ENCODE measurements at regions not wholly inside any gene's neighbourhood (a gene's known extent, or its start where the extent isn't known, plus 50 kb on each side); places are given as distances from the start of the nearest gene placed in this dataset.

DNA sequence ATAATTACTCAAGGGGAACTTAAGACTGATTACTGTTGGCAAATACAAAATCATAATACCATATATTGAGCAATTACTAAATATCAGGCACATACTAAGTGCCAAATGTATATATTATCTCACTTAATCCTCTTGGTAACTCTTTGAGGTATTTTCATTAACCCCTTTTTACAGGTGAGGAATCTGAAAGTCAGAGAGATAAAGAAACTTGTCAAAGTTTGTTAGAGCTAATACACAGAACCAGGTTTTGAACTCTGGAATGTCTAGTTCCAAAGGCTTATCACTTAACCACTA, 80.3 kb downstream of the LLPH start:
- DNase-seq (no peak), ATAC-seq (no peak)
- TF ChIP-seq, protein P1, sequence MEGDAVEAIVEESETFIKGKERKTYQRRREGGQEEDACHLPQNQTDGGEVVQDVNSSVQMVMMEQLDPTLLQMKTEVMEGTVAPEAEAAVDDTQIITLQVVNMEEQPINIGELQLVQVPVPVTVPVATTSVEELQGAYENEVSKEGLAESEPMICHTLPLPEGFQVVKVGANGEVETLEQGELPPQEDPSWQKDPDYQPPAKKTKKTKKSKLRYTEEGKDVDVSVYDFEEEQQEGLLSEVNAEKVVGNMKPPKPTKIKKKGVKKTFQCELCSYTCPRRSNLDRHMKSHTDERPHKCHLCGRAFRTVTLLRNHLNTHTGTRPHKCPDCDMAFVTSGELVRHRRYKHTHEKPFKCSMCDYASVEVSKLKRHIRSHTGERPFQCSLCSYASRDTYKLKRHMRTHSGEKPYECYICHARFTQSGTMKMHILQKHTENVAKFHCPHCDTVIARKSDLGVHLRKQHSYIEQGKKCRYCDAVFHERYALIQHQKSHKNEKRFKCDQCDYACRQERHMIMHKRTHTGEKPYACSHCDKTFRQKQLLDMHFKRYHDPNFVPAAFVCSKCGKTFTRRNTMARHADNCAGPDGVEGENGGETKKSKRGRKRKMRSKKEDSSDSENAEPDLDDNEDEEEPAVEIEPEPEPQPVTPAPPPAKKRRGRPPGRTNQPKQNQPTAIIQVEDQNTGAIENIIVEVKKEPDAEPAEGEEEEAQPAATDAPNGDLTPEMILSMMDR (IDR thresholded peaks at IDR 0.05): no peak
- TF ChIP-seq POLR2A (IDR thresholded peaks at IDR 0.05): no peak
- Histone ChIP-seq H3K36me3 (replicated peaks in 1 of 2; ENCODE audit: insufficient read depth in 1 of 2, low read depth in 2 of 2) (no peaks in the 10 kb centered on the region), H3K4me1 (no peaks in the 10 kb centered on the region), H3K4me3 (no peak overlapping the region), H3K27ac (no peak overlapping the region), H3K27me3 (no peaks in the 10 kb centered on the region), H3K9me3 (no peaks in the 10 kb centered on the region)
- intact Hi-C loops (cut with DNase I): no loop called here

DNA sequence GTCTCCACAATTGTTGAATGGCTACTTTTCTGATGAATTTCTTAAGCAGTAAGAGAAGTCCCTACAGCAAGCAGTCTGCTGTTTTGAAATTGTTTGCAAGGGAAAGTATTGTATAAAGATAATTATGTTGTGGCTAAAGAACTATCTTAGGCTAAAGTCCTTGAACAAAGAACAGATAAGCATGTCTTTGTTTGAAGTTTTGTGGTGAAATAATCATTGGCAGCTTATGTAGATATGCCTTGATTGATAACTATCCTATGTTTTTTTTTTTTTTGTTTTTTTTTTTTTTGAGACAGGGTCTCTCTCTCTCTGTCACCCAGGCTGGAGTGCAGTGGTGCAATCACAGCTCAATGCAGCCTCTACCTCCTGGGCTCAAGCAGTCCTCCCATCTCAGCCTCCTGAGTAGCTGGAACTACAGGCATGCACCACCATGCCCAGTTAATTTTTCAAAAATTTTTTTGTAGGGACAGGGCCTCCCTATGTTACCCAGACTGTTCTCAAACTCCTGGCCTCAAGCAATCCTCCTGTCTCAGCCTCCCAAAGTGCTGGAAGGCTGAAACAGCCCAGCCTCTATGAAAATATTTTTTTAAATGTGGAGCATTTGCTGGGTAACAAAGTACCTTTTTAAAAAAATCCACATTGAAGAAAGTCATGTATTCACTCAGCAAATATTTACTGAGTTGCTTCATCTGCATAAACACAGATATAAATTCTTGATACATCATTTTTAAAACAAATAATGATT, 80.8 kb downstream of the LLPH start:
- Histone ChIP-seq H3K27me3 (no peaks in the 10 kb centered on the region), H3K4me1 (no peaks in the 10 kb centered on the region), H3K9me3 (no peaks in the 10 kb centered on the region), H3K4me3 (no peak overlapping the region), H3K27ac (no peak overlapping the region), H3K36me3 (replicated peaks in 1 of 2; ENCODE audit: insufficient read depth in 1 of 2, low read depth in 2 of 2) (no peaks in the 10 kb centered on the region)
- DNase-seq: no peak
- TF ChIP-seq, protein P1 (IDR thresholded peaks at IDR 0.05): no peak
- no peak for TF ChIP-seq POLR2A (IDR thresholded peaks at IDR 0.05)
- no peak for ATAC-seq
- intact Hi-C loops (cut with DNase I): no loop called here

DNA sequence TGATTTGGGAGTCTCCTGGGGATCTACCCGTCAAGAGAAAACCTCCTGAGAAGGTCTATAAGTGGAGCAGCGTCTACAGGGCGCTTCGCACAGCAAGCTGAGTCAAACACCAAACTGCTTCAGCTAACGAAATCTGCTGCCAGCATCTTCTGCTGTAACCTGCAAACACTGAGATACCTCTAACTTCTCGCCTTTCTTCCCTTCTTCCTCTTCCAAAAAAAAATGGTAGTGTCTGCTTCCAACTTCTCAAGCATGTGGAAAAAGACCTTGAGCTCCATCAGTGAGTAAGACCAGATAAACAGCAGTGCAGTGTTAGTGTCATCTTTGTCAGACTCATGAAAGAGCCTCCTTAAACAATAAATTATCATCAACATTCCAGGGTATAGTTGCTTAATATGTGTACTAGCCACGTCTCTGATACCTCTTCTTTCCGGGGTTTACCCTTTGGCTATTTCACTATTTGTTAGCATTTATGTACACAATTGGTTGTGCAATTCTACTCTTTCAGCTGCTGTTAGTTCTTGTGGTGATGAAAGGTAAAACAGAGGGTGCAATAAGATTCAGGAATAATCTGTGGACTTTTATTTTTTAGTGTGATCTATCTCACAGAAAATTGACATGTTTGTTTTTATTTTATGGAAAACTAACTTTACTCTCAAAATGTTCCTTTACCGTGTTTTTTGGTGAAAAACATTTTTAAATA, 81.6 kb downstream of the LLPH start:
- 58 to 62% methylated on average over 9 of the region's 9 CpGs for WGBS, 2 donors
- Histone ChIP-seq H3K9me3 (no peaks in the 10 kb centered on the region), H3K27ac (no peak overlapping the region), H3K4me1 (no peaks in the 10 kb centered on the region), H3K36me3 (replicated peaks in 1 of 2; ENCODE audit: insufficient read depth in 1 of 2, low read depth in 2 of 2) (no peaks in the 10 kb centered on the region), H3K4me3 (no peak overlapping the region), H3K27me3 (no peaks in the 10 kb centered on the region)
- ATAC-seq (no peak), DNase-seq (no peak)
- TF ChIP-seq POLR2A (IDR thresholded peaks at IDR 0.05): no peak
- TF ChIP-seq, protein P1 (IDR thresholded peaks at IDR 0.05): no peak
- intact Hi-C loops (cut with DNase I): no loop called here

DNA sequence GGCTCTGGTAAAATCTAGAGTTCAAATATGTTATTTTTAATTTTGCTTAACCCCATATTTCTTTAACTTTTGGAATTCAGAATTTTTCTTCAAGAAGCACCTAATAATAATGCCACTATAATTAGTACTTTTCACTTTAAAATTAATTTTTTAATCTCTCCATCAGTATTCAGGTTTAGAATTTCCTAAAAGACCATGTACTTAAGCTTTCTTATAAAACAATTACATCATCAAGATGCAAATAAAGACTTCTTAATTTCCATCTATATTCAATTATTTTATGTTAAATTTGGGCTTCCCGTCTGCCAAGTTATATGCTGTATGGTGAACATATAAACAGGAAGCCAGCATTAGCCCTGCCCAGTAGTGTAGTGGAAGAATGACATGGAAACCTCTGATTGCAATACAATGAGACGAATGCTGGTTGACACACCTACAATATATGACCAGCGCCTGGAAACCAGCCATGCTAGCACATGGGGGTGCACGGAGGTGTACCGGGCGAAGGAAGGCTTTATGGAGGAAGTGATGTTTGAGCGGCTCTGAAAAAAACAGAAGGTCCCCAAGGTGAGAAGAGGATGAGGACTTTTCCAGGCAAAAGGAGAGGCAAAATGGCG, 82.2 kb downstream of the LLPH start:
- H3K4me1 ChIP-seq: no peaks in the 10 kb centered on the region
- H3K36me3 ChIP-seq (replicated peaks in 1 of 2; ENCODE audit: insufficient read depth in 1 of 2, low read depth in 2 of 2): no peaks in the 10 kb centered on the region
- WGBS, 2 donors: 71 to 75% methylated on average over 8 of the region's 8 CpGs
- H3K9me3 ChIP-seq: no peaks in the 10 kb centered on the region
- no peak for TF ChIP-seq POLR2A (IDR thresholded peaks at IDR 0.05)
- TF ChIP-seq, protein P1 (IDR thresholded peaks at IDR 0.05): no peak
- ATAC-seq (no peak), DNase-seq (no peak)
- no peak overlapping the region for H3K4me3 ChIP-seq
- no peaks in the 10 kb centered on the region for H3K27me3 ChIP-seq
- H3K27ac ChIP-seq: no peak overlapping the region
- intact Hi-C loops (cut with DNase I): no loop called here

Measured in body of pancreas (tissue), 4 donors.